GM12878 (cell line): ENCODE measurements at regions not wholly inside any gene's neighbourhood (a gene's known extent, or its start where the extent isn't known, plus 50 kb on each side); places are given as distances from the start of the nearest gene placed in this dataset.

ENCODE experiments used
- EP300 ChIP-seq, 2 experiments: fragments of 150-350 bp in 1 of 2; IDR thresholded peaks; 2 replicates each; pipeline ENCODE4 v1.6.1; 2011 to 2012; ENCODE audit warnings: low read depth in 2 of 2, low read length in 2 of 2, borderline replicate concordance in 1 of 2, improper control_type of control experiment in 1 of 2, inconsistent platforms in 1 of 2; ENCODE audit not compliant: control insufficient read depth in 1 of 2
- EZH2 ChIP-seq: IDR thresholded peaks from 2 replicates; pipeline ENCODE4 v1.6.1; 2012; ENCODE audit warnings: low read depth, mild to moderate bottlenecking, control low read depth, inconsistent platforms, low read length, borderline replicate concordance; ENCODE audit not compliant: control insufficient read depth
- TBL1XR1 ChIP-seq: IDR thresholded peaks from 2 replicates; pipeline ENCODE4 v1.6.1; 2012; ENCODE audit warnings: low read depth, low read length, improper control_type of control experiment
- TF ChIP-seq, protein P1 (sequence below): fragments of 450-650 bp; IDR thresholded peaks from 2 replicates; pipeline ENCODE4 v1.6.1; 2017; ENCODE audit warnings: mild to moderate bottlenecking, moderate library complexity
- TF ChIP-seq, protein P2 (sequence below): IDR thresholded peaks from 2 replicates; pipeline ENCODE4 v1.6.1; 2011; ENCODE audit warnings: low read depth, low read length, improper control_type of control experiment, borderline replicate concordance

DNA sequence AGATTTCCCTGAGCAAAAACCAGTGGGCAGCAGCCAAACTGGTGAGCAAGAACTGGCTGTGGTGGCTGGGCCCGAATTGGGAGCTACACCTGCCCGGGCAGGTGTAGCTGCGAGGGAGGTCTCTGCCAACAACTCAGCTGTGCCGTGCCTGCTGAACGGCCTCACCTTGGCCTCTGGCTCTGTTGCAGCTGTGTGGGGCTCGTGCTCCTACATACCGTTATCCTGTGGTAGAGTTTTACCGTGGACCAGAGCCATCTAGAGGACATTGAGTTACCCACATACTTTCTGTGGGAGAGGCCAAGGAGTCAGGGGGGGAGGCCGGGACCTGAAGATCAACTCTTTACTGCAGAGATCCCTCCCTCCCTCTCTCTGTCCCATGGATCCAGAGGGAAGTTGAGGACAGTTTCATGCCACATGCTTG lies 113.2 kb downstream of the TM9SF2 start:
- no peak for TF ChIP-seq EP300 (IDR thresholded peaks at IDR 0.05; ENCODE audit: borderline replicate concordance in 1 of 2, control insufficient read depth in 1 of 2, low read depth in 2 of 2, low read length in 2 of 2)
- TF ChIP-seq, protein P1, sequence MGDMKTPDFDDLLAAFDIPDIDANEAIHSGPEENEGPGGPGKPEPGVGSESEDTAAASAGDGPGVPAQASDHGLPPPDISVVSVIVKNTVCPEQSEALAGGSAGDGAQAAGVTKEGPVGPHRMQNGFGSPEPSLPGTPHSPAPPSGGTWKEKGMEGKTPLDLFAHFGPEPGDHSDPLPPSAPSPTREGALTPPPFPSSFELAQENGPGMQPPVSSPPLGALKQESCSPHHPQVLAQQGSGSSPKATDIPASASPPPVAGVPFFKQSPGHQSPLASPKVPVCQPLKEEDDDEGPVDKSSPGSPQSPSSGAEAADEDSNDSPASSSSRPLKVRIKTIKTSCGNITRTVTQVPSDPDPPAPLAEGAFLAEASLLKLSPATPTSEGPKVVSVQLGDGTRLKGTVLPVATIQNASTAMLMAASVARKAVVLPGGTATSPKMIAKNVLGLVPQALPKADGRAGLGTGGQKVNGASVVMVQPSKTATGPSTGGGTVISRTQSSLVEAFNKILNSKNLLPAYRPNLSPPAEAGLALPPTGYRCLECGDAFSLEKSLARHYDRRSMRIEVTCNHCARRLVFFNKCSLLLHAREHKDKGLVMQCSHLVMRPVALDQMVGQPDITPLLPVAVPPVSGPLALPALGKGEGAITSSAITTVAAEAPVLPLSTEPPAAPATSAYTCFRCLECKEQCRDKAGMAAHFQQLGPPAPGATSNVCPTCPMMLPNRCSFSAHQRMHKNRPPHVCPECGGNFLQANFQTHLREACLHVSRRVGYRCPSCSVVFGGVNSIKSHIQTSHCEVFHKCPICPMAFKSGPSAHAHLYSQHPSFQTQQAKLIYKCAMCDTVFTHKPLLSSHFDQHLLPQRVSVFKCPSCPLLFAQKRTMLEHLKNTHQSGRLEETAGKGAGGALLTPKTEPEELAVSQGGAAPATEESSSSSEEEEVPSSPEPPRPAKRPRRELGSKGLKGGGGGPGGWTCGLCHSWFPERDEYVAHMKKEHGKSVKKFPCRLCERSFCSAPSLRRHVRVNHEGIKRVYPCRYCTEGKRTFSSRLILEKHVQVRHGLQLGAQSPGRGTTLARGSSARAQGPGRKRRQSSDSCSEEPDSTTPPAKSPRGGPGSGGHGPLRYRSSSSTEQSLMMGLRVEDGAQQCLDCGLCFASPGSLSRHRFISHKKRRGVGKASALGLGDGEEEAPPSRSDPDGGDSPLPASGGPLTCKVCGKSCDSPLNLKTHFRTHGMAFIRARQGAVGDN = no peak
- TF ChIP-seq, protein P2, sequence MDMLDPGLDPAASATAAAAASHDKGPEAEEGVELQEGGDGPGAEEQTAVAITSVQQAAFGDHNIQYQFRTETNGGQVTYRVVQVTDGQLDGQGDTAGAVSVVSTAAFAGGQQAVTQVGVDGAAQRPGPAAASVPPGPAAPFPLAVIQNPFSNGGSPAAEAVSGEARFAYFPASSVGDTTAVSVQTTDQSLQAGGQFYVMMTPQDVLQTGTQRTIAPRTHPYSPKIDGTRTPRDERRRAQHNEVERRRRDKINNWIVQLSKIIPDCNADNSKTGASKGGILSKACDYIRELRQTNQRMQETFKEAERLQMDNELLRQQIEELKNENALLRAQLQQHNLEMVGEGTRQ = no peak
- TF ChIP-seq TBL1XR1 = no peak
- TF ChIP-seq EZH2 = no peak
